NCI-H1092 treated with DMSO at 0.1 percent for 48 hours (cell line): ENCODE measurements at regions not wholly inside any gene's neighbourhood (a gene's known extent, or its start where the extent isn't known, plus 50 kb on each side); places are given as distances from the start of the nearest gene placed in this dataset.

Experiments used
- DNase-seq: peaks from one replicate; lab custom pipeline; 2025; lab: John Stamatoyannopoulos, UW

DNA sequence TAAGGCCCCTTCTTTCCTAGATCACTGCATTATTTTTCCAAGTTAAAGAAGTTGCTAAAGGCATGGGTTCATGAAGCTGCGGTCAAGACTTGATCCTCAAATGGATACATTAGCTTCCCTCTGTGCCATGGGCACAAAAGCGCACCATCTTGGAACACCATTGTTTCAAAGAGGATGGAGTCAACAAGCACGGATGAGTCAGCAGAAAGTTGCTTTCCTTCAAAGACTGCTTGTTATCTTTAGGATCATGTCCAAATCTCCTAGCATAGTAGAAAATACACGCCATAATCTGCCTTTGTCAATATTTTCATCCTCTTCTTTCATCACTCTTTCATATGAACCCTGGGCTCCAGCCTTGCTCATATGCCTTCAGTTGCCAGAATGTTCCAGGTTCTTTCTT is 226.8 kb upstream of the GATB start:
- DNase-seq, result no peak

DNA sequence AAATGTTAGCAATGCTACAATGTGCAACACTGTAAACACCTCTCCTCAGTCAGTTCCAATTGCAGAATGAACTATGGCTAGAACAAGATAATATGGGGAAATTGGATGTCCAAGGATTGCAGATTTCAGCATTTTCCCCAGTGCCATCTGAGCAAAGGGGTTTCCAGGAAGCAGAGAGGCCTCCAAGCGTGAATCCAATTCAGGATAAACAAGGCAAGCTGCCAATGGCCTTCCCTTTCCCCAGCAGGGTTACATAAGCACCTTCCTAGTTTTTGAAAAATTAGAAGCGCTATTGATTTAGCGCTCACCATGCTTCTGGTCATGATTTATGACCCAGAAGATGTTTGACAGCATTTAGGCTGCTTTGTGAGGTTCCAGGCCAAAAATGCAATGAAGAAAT is 223.0 kb upstream of the GATB start:
- peak; percentile 77 for DNase-seq

DNA sequence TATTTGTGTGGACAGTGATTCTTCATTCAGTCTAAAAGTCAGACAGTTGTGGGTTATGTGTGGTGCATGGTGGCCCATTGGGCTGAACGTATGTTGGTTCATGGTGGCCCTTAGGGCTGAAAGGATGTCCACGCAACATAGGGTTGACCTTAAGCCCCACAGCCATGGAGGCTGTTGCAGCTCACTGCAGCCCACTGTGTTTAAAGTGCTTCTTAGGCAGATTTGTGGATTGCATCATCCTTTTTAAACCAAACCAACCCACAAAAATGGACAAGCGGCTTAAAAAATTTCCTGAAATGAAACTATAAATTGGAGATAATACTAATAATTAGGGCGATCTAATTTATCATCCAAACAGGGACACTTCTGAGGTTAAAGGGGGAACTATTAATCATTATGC is 219.0 kb upstream of the GATB start:
- DNase-seq, result no peak

- no peak for DNase-seq
Measured at GRCh38 chr4:151968643-151969042, 207.8 kb upstream of the GATB start.

DNA sequence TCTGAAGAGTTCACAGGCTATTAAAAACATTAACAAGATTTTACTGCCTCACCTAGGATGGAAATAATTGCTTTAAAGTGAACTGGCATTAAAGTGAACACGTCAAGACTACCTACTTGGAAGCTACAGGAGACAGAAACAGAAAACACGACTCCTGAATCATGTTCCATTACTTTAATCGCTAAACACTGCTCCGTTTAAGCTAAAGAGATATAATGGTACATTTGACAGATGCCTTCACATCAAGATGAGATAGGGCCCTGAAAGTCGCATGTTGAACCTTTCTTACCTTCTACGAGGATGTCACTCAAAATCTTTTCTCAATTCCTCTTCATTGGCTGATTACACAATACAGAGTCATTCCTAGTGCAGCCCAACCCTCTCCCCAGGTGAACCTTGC is 206.3 kb upstream of the GATB start:
- no peak for DNase-seq

DNA sequence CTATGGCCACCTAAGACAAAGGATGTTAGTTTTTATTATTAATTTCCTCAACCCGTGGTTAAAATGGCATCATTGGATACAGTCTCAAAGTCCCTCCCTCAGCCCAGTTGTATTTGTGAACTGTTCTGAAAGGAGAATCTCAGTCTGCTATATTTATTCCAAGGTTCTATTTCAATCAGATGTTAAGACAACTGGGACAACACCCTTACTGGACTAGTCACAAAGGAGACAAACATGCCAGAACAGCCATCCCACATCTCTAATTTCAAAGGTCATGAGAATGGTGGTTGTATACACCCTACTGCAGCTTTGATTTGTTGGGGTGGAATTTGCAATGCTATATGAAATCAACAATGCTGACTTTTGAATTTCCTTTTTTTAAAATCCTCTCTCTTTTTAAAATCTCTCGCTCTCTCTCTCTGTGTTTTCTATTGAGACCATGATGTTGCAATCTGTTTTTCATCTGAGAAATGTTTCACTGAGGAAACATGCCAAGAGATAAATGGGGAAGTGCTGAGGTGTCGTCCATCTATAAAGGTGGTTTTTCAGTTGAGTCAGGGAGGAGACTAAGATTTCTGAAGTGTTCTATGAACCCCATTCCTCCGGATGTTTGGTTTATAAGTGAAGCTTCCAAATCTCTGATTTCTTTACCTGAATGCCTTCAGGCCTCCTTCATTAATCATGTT is 201.5 kb upstream of the GATB start:
- no peak for DNase-seq

DNA sequence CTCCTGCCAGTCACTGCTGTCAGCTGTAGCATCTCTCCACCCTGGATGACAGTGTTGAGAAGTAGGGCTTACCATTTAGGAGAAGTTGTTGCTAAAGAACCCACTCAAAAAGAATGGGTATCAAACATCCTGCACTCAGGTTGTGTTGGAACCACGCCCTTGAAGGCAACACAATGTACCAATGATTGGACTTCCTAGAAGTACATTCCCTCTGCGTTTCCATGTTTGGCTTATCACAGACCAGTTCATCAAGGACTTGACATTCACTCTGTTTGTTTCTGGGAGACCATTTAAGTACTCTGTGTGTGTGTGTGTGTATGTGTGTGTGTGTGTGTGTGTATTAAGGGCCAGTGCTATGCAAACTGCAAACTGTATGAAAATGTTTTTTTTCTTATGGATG is 200.6 kb upstream of the GATB start:
- DNase-seq, result no peak

GRCh38 chr4:151960449-151961230 is 199.8 kb upstream of the GATB start:
- no peak for DNase-seq

- DNase-seq, result no peak
Measured at GRCh38 chr4:151957153-151957552, 196.3 kb upstream of the GATB start.

DNA sequence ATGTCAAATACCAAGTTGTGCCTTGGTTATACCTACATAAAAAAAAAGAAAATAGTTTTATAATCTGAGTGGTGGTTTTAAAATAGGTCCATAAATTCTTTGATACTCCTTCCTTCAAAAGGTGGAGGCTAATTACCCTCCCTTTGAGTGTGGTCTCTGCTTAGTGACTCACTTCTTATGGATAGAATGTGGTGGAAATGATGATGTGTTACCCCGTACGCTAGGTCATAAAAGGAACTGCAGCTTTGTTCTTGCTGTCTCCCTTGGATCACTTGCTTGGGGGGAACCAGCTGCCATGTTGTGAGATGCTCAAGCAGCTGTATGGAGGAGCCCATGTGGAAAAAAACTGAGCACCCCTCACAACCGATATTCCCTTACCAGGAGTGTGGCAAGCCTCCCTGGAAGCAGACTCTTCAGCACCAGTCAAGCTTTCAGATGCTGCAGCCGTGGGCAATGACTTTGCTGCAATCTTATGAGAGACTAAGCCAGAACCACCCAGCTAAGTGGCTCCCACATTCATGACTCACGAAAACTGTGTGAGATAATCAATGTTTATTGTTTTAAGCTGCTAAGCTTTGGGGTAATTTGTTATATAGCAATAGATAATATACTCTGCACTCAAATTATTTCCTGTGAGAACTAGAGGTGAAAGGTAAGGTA is 195.0 kb upstream of the GATB start:
- no peak for DNase-seq

- DNase-seq, result no peak
Measured at GRCh38 chr4:151953795-151954372, 193.1 kb upstream of the GATB start.

DNA sequence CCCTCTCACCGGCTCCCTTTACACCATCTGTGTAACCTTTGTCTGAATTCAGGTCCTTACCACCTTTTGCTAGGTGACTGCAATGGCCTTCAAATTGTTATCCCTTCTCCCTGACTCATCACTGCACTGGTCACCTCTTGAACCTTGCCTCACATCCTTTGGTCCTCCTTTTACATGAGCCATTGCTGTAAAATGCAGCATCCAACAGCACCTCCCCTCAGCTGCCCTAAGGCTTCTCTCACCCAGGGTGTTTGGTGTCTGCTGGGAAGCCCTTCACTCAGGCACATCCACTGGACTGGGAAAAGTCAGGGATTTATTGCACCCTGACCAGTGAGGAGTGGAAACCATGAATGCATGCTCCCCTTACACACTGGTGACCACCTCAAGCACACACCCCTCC is 192.5 kb upstream of the GATB start:
- no peak for DNase-seq

DNA sequence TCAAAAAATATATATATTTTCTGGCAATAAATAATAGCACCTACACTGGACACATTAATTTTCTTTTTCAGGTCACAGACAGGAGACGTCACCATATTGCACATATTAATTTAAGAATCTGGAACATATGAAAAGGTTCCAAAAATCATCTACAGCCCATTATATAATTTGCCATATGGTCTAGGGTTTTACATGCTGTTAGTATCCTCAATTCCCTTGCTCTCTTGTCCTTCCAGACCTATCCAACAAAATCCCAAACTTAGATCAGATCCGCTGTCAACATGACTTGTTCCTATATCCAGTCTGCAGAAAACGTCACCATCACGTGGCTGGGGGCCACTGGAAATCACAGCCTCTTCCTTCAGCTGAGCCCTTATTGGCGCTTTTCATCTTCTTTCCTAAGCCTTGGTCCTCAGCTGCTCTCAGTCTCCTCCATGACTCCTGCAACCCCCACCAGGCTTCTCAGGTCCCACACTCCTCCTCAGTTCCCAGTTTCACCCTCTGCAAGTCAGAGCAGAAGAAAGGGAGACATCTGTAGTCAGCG is 192.0 kb upstream of the GATB start:
- DNase-seq, result no peak

DNA sequence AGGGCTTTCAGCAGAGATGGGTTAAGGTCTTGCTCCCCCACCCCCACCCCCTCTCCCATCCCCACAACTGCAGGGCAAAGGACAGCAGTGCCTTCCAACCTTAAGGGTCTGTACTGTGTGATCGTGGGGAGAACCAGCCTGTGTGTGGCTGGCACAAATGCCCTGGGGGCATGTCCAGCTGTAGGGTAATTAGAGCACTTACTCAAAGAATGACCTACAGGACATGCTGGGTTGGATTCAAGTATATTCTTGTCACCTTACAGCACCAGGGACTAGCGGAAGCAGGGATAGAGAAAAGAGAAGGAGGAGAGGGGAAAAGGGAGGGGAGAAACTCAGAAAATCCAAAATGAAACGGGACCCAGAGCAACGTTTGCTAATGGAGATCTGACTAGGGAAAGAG is 191.3 kb upstream of the GATB start:
- DNase-seq, result no peak

- DNase-seq, result no peak
Measured at GRCh38 chr4:151951671-151952050, 190.9 kb upstream of the GATB start.

DNA sequence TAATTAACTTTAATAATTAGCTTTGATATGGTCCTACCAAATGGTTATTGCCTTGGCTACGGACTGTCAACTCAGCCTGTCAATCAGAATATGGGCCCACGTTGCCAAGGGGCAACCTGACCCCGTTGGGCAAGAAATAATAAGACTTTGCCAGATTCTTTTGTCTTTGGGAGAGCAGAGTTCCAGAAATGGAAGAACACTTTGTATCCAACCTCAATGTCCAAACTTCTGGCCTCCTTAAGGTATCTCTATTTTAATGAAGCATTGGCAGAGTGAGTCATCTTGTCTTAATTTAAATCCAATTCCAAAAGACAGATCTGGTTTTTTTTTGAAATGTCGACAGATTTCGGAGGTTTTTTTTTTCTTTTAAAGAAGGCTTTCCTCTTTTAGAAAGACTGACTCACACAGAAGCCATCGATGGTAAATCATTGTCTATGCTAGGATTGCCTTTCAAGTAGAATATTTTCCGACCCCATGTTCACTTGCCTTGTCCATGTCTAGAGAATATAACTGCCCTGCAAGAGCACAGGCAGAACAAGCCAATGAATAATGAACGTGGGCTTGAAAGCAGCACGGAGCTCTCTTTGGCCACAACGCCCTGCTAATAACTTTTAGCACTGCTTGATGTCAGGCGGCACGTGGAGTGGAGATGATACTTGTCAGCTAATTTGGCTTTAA is 190.3 kb upstream of the GATB start:
- DNase-seq, result no peak

GRCh38 chr4:151948351-151949016 is 187.7 kb upstream of the GATB start:
- DNase-seq, result no peak

- no peak for DNase-seq
Measured at GRCh38 chr4:151946718-151947117, 185.9 kb upstream of the GATB start.

- no peak for DNase-seq
Measured at GRCh38 chr4:151942971-151943370, 182.2 kb upstream of the GATB start.

- no peak for DNase-seq
Measured at GRCh38 chr4:151940926-151941617, 180.3 kb upstream of the GATB start.

- no peak for DNase-seq
Measured at GRCh38 chr4:151940291-151940690, 179.5 kb upstream of the GATB start.
